ENCODE measurements at regions not wholly inside any gene's neighbourhood (a gene's known extent, or its start where the extent isn't known, plus 50 kb on each side); places are given as distances from the start of the nearest gene placed in this dataset.
"Not testable (repeated sequence)": the region's sequence is repeated elsewhere in the genome, so short reads cannot be mapped to it uniquely, and the experiment has no call there.

- no peak for ATAC-seq
- no peak for DNase-seq
- intact Hi-C loops (cut with DNase I, micrococcal nuclease): no loop called here
Measured at GRCh38 chr14:28348797-28349196, 417.8 kb upstream of the FOXG1 start.

GRCh38 chr14:28356819-28357218, 409.8 kb upstream of the FOXG1 start:
- intact Hi-C loops (cut with DNase I, micrococcal nuclease): no loop called here
- DNase-seq (no peak), ATAC-seq (no peak)

- ATAC-seq (no peak), DNase-seq (no peak)
- intact Hi-C loops (cut with DNase I, micrococcal nuclease): no loop called here
Measured at GRCh38 chr14:28361486-28361885, 405.1 kb upstream of the FOXG1 start.

GRCh38 chr14:28365510-28365909, 401.1 kb upstream of the FOXG1 start:
- ATAC-seq (no peak), DNase-seq (no peak)
- intact Hi-C loops (cut with DNase I, micrococcal nuclease): no loop called here

GRCh38 chr14:28373721-28374120, 392.9 kb upstream of the FOXG1 start:
- DNase-seq: no peak
- ATAC-seq: no peak
- intact Hi-C loops (cut with DNase I, micrococcal nuclease): no loop called here

GRCh38 chr14:28375295-28375694, 391.3 kb upstream of the FOXG1 start:
- no peak for DNase-seq
- ATAC-seq: no peak
- intact Hi-C loops (cut with DNase I, micrococcal nuclease): no loop called here

- intact Hi-C loops (cut with DNase I, micrococcal nuclease): no loop called here
- no peak for ATAC-seq
- DNase-seq: no peak
Measured at GRCh38 chr14:28381656-28382055, 384.9 kb upstream of the FOXG1 start.

GRCh38 chr14:28382444-28383190, 384.0 kb upstream of the FOXG1 start:
- ATAC-seq (no peak), DNase-seq (no peak)
- intact Hi-C loops (cut with DNase I, micrococcal nuclease): no loop called here

GRCh38 chr14:28398506-28398905, 368.1 kb upstream of the FOXG1 start:
- ATAC-seq (no peak), DNase-seq (no peak)
- intact Hi-C loops (cut with DNase I, micrococcal nuclease): no loop called here

GRCh38 chr14:28401705-28402104, 364.9 kb upstream of the FOXG1 start:
- DNase-seq; intact Hi-C loops (cut with DNase I, micrococcal nuclease); ATAC-seq: not testable (repeated sequence)

- intact Hi-C loops (cut with DNase I, micrococcal nuclease): no loop called here
- DNase-seq (no peak), ATAC-seq (no peak)
Measured at GRCh38 chr14:28406196-28406595, 360.4 kb upstream of the FOXG1 start.

GRCh38 chr14:28407031-28407825, 359.4 kb upstream of the FOXG1 start:
- intact Hi-C loops (cut with DNase I, micrococcal nuclease): no loop called here
- DNase-seq: no peak
- no peak for ATAC-seq

- intact Hi-C loops (cut with DNase I, micrococcal nuclease): no loop called here
- DNase-seq (no peak), ATAC-seq (no peak)
Measured at GRCh38 chr14:28407996-28408395, 358.6 kb upstream of the FOXG1 start.

- no peak for ATAC-seq
- intact Hi-C loops (cut with DNase I, micrococcal nuclease): no loop called here
- no peak for DNase-seq
Measured at GRCh38 chr14:28412077-28412476, 354.5 kb upstream of the FOXG1 start.

- intact Hi-C loops (cut with DNase I, micrococcal nuclease): no loop called here
- DNase-seq (no peak), ATAC-seq (no peak)
Measured at GRCh38 chr14:28426960-28427359, 339.6 kb upstream of the FOXG1 start.

GRCh38 chr14:28436821-28437220, 329.8 kb upstream of the FOXG1 start:
- DNase-seq (no peak), ATAC-seq (no peak)
- intact Hi-C loops (cut with DNase I, micrococcal nuclease): no loop called here

- intact Hi-C loops (cut with DNase I, micrococcal nuclease): no loop called here
- DNase-seq (no peak), ATAC-seq (no peak)
Measured at GRCh38 chr14:28461389-28461788, 305.2 kb upstream of the FOXG1 start.

- intact Hi-C loops (cut with DNase I, micrococcal nuclease): no loop called here
- no peak for DNase-seq
- ATAC-seq: no peak
Measured at GRCh38 chr14:28467611-28468010, 299.0 kb upstream of the FOXG1 start.

GRCh38 chr14:28468191-28469151, 298.1 kb upstream of the FOXG1 start:
- no peak for DNase-seq
- ATAC-seq: no peak
- intact Hi-C loops (cut with DNase I, micrococcal nuclease): no loop called here
